ENCODE measurements at regions not wholly inside any gene's neighbourhood (a gene's known extent, or its start where the extent isn't known, plus 50 kb on each side); places are given as distances from the start of the nearest gene placed in this dataset.
A peak's percentile ranks its signal among the peaks of the same experiment; 100 is the strongest.
"Not testable (repeated sequence)": the region's sequence is repeated elsewhere in the genome, so short reads cannot be mapped to it uniquely, and the experiment has no call there.

DNA sequence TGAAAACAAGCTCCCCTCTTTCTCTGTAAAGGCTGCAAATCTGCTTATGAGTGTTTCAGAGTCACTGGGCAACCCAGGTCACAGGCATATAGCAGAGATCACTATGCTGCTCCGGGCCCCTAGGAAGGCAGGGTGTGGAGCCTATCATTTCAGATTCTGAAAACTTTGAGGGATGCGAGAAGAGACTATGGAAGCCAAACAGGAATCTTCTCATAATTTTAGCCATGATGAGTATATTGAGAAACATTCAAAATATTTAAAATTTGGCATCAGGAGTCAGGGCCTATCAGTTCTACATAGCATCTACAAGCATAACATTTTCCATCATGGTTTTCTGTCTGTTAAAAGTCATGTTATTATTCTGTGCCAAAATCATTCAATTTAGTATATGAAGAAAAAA is 61.7 kb upstream of the ATXN3L start:
- H3K27ac ChIP-seq (ENCODE audit: control insufficient read depth, insufficient read depth, low read length), result no peak overlapping the region
- FAIRE-seq, result no peak
- no peak overlapping the region for H3K4me2 ChIP-seq (ENCODE audit: control insufficient read depth, extremely low read depth, insufficient read depth, low read depth, low read length)
- no peak overlapping the region for H2AFZ ChIP-seq (ENCODE audit: control insufficient read depth, low read length)
- H3K9me1 ChIP-seq (ENCODE audit: control insufficient read depth, extremely low read depth, insufficient read depth, low read length), result no peaks in the 10 kb centered on the region
- no peak overlapping the region for H3K4me3 ChIP-seq (ENCODE audit: control insufficient read depth in 2 of 3, extremely low read depth in 1 of 3, insufficient read depth in 2 of 3, low read depth in 1 of 3, low read length in 3 of 3)
- DNase-seq (ENCODE audit: low read depth, low spot score), result no peak
- no peaks in the 10 kb centered on the region for H3K79me2 ChIP-seq (ENCODE audit: control insufficient read depth, insufficient read depth, low read length)
- H3K9ac ChIP-seq (ENCODE audit: control insufficient read depth, extremely low read depth, insufficient read depth, low read length), result no peak overlapping the region
- no peaks in the 10 kb centered on the region for H3K9me3 ChIP-seq (ENCODE audit: control insufficient read depth, low read depth, low read length)
- H3K4me1 ChIP-seq (ENCODE audit: control insufficient read depth, extremely low read depth, insufficient read depth, low read length), result peaks cover 28% of the 10 kb centered on the region
- dilution Hi-C loops (cut with MboI; ENCODE audit: extremely low pct_ligation_motif_present, low sequenced_read_pairs), result no loop called here
- H3K36me3 ChIP-seq (ENCODE audit: control insufficient read depth in 2 of 2, extremely low read depth in 1 of 2, insufficient read depth in 2 of 2, low read length in 2 of 2), result no peaks in the 10 kb centered on the region
- no peaks in the 10 kb centered on the region for H3K27me3 ChIP-seq (ENCODE audit: control insufficient read depth, extremely low read depth, insufficient read depth, low read length)
- no peaks in the 10 kb centered on the region for H4K20me1 ChIP-seq (ENCODE audit: control insufficient read depth, extremely low read depth, insufficient read depth, low read length)
- TF ChIP-seq, protein P1, sequence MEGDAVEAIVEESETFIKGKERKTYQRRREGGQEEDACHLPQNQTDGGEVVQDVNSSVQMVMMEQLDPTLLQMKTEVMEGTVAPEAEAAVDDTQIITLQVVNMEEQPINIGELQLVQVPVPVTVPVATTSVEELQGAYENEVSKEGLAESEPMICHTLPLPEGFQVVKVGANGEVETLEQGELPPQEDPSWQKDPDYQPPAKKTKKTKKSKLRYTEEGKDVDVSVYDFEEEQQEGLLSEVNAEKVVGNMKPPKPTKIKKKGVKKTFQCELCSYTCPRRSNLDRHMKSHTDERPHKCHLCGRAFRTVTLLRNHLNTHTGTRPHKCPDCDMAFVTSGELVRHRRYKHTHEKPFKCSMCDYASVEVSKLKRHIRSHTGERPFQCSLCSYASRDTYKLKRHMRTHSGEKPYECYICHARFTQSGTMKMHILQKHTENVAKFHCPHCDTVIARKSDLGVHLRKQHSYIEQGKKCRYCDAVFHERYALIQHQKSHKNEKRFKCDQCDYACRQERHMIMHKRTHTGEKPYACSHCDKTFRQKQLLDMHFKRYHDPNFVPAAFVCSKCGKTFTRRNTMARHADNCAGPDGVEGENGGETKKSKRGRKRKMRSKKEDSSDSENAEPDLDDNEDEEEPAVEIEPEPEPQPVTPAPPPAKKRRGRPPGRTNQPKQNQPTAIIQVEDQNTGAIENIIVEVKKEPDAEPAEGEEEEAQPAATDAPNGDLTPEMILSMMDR (optimal IDR thresholded peaks at IDR 0.05 in 1 of 3, IDR thresholded peaks at IDR 0.05 in 1 of 3, conservative IDR thresholded peaks at IDR 0.05 in 1 of 3; ENCODE audit: extremely low read depth in 1 of 3, insufficient read depth in 2 of 3, low read length in 3 of 3), result no peak
- TF ChIP-seq EZH2 (IDR thresholded peaks at IDR 0.05; ENCODE audit: low read length), result no peak

DNA sequence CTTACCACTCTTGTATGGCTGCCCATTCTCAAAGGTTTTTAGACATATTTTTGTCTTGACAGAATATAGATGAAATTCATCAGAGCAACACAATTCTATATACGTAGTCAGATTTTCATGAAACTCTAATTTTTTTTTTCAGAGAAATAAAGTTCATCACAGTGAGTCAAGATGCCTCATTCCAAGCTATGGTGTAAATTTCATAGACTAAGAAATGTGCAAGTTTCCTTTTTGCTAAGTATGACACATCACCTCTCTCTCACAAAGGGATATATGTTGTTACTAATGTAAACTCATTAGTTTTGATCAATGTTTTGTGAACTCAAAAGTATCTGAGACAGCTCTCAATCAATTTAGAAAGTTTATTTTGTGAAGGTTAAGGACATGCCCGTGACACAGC is 60.4 kb upstream of the ATXN3L start:
- no peaks in the 10 kb centered on the region for H3K79me2 ChIP-seq (ENCODE audit: control insufficient read depth, insufficient read depth, low read length)
- peak overlapping the region; percentile 46 for H3K4me2 ChIP-seq (ENCODE audit: control insufficient read depth, extremely low read depth, insufficient read depth, low read depth, low read length)
- no peaks in the 10 kb centered on the region for H4K20me1 ChIP-seq (ENCODE audit: control insufficient read depth, extremely low read depth, insufficient read depth, low read length)
- H2AFZ ChIP-seq (ENCODE audit: control insufficient read depth, low read length), result peak overlapping the region; percentile 28
- H3K4me1 ChIP-seq (ENCODE audit: control insufficient read depth, extremely low read depth, insufficient read depth, low read length), result peaks cover 37% of the 10 kb centered on the region
- no peaks in the 10 kb centered on the region for H3K27me3 ChIP-seq (ENCODE audit: control insufficient read depth, extremely low read depth, insufficient read depth, low read length)
- no peak overlapping the region for H3K4me3 ChIP-seq (ENCODE audit: control insufficient read depth in 2 of 3, extremely low read depth in 1 of 3, insufficient read depth in 2 of 3, low read depth in 1 of 3, low read length in 3 of 3)
- peak overlapping the region; percentile 57 for H3K27ac ChIP-seq (ENCODE audit: control insufficient read depth, insufficient read depth, low read length)
- FAIRE-seq (peak; percentile 49), DNase-seq (ENCODE audit: low read depth, low spot score) (no peak)
- H3K9ac ChIP-seq (ENCODE audit: control insufficient read depth, extremely low read depth, insufficient read depth, low read length), result peak overlapping the region; percentile 14
- no peaks in the 10 kb centered on the region for H3K9me3 ChIP-seq (ENCODE audit: control insufficient read depth, low read depth, low read length)
- TF ChIP-seq, protein P1 (optimal IDR thresholded peaks at IDR 0.05 in 1 of 3, IDR thresholded peaks at IDR 0.05 in 1 of 3, conservative IDR thresholded peaks at IDR 0.05 in 1 of 3; ENCODE audit: extremely low read depth in 1 of 3, insufficient read depth in 2 of 3, low read length in 3 of 3), result no peak
- TF ChIP-seq EZH2 (IDR thresholded peaks at IDR 0.05; ENCODE audit: low read length), result no peak
- no peaks in the 10 kb centered on the region for H3K9me1 ChIP-seq (ENCODE audit: control insufficient read depth, extremely low read depth, insufficient read depth, low read length)
- dilution Hi-C loops (cut with MboI; ENCODE audit: extremely low pct_ligation_motif_present, low sequenced_read_pairs), result no loop called here
- no peaks in the 10 kb centered on the region for H3K36me3 ChIP-seq (ENCODE audit: control insufficient read depth in 2 of 2, extremely low read depth in 1 of 2, insufficient read depth in 2 of 2, low read length in 2 of 2)

DNA sequence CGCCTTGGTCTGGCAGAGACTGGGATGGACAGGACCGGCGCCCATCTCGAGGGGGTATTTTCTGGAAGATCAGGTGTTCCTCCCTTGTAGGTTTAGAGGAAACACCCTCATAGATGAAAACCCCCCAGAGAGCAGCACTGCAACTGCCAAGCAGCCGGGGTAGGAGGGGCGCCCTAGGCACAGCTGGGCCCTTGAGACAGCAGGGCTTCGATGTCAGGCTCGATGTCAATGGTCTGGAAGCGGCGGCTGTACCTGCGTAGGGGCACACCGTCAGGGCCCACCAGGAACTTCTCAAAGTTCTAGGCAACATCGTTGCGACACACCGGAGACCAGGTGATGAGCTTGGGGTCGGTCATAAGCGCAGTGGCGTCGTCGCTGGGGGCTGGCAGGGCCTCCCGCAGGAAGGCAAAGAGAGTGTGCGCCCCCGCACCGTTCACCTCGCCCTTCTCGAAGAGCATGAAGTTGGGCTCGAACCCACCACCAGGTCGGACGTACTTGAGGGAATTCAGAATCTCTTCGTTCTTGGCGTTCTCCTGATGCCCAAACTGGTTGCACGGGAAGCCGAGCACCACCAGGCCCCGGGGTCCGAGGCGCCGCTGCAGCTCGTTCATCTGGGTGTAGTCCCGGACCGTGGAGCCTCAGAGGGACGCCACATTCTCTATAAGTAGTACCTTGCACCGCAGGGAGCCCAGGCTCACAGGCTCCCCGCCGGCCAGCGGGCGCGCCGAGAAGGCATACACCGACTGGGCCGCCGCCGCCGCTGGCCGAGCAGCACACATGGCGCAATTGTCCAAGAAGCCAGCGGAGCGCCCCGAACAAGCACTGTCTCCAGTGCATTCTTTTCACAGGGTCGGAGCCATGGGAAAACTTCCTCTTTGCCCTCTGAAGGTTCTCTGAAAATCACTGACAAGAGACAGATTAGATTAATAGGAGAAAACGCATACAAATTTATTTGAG is 59.0 kb upstream of the ATXN3L start:
- H4K20me1 ChIP-seq (ENCODE audit: control insufficient read depth, extremely low read depth, insufficient read depth, low read length); dilution Hi-C loops (cut with MboI; ENCODE audit: extremely low pct_ligation_motif_present, low sequenced_read_pairs); H3K9me1 ChIP-seq (ENCODE audit: control insufficient read depth, extremely low read depth, insufficient read depth, low read length); FAIRE-seq; H3K36me3 ChIP-seq (ENCODE audit: control insufficient read depth in 2 of 2, extremely low read depth in 1 of 2, insufficient read depth in 2 of 2, low read length in 2 of 2); H3K9me3 ChIP-seq (ENCODE audit: control insufficient read depth, low read depth, low read length); DNase-seq (ENCODE audit: low read depth, low spot score); H2AFZ ChIP-seq (ENCODE audit: control insufficient read depth, low read length); H3K4me2 ChIP-seq (ENCODE audit: control insufficient read depth, extremely low read depth, insufficient read depth, low read depth, low read length); H3K4me3 ChIP-seq (ENCODE audit: control insufficient read depth in 2 of 3, extremely low read depth in 1 of 3, insufficient read depth in 2 of 3, low read depth in 1 of 3, low read length in 3 of 3); H3K27me3 ChIP-seq (ENCODE audit: control insufficient read depth, extremely low read depth, insufficient read depth, low read length); H3K27ac ChIP-seq (ENCODE audit: control insufficient read depth, insufficient read depth, low read length); H3K79me2 ChIP-seq (ENCODE audit: control insufficient read depth, insufficient read depth, low read length); H3K9ac ChIP-seq (ENCODE audit: control insufficient read depth, extremely low read depth, insufficient read depth, low read length): not testable (repeated sequence)
- H3K4me1 ChIP-seq (ENCODE audit: control insufficient read depth, extremely low read depth, insufficient read depth, low read length), result peaks cover 39% of the 10 kb centered on the region

Data from keratinocyte (primary cell).